OCI-LY3 (cell line): ENCODE measurements at regions not wholly inside any gene's neighbourhood (a gene's known extent, or its start where the extent isn't known, plus 50 kb on each side); places are given as distances from the start of the nearest gene placed in this dataset.

Experiments used
- H2AFZ ChIP-seq: fragments of 200-600, 300-600 bp; shearing (Covaris generic); 2 replicates; pipeline ENCODE4 v1.6.0; 2014; ENCODE audit warnings: antibody characterized with exemption, low read depth, low read length
- H3K27ac ChIP-seq: fragments of 200-600, 300-600 bp; sonication (generic); 2 replicates; pipeline ENCODE4 v1.5.1; 2014; ENCODE audit warnings: mild to moderate bottlenecking, low read length, moderate library complexity, mixed read lengths
- H3K27me3 ChIP-seq: fragments of 200-600, 300-600 bp; sonication (generic); 2 replicates; pipeline ENCODE4 v1.6.1; 2014; ENCODE audit warnings: low read depth, low read length, mixed read lengths
- H3K36me3 ChIP-seq: fragments of 200-600, 300-600 bp; sonication (generic); replicated peaks from 2 replicates; pipeline ENCODE3; 2014; ENCODE audit warnings: low read depth, low read length, mixed read lengths
- H3K4me1 ChIP-seq: fragments of 300-600, 200-600 bp; sonication (generic); 2 replicates; pipeline ENCODE4 v1.6.1; 2014; ENCODE audit warnings: low read length, mixed read lengths
- H3K4me2 ChIP-seq: fragments of 200-600, 300-600 bp; sonication (generic); 2 replicates; pipeline ENCODE4 v1.6.1; 2014; ENCODE audit warnings: low read length, mixed read lengths
- H3K4me3 ChIP-seq: fragments of 300-600, 200-600 bp; sonication (generic); 2 replicates; pipeline ENCODE4 v1.5.1; 2014; ENCODE audit warnings: antibody characterized with exemption, mild to moderate bottlenecking, low read length, moderate library complexity
- H3K79me2 ChIP-seq: fragments of 300-600, 200-600 bp; shearing (Covaris generic); 2 replicates; pipeline ENCODE4 v1.6.1; 2014; ENCODE audit warnings: mild to moderate bottlenecking, low read length, mixed read lengths
- H3K9ac ChIP-seq: fragments of 300-600, 200-600 bp; shearing (Covaris generic); 2 replicates; pipeline ENCODE4 v1.6.0; 2014; ENCODE audit warnings: mild to moderate bottlenecking, low read length, moderate library complexity
- H3K9me3 ChIP-seq: fragments of 200-600, 300-600 bp; shearing (Covaris generic); 2 replicates; pipeline ENCODE4 v1.6.1; 2014; ENCODE audit warnings: low read length, mixed read lengths; ENCODE audit not compliant: insufficient read depth
- H4K20me1 ChIP-seq: fragments of 200-600, 300-600 bp; sonication (generic); 2 replicates; pipeline ENCODE4 v1.6.1; 2016; ENCODE audit warnings: low read length, mixed read lengths; ENCODE audit not compliant: insufficient read depth
- EZH2phosphoT487 ChIP-seq: fragments of 200-600 bp; shearing (Covaris generic); IDR thresholded peaks from 2 replicates; pipeline ENCODE4 v1.6.1; 2018; ENCODE audit warnings: antibody characterized with exemption, mixed run types, low read depth
- TF ChIP-seq, protein P1 (sequence below): fragments of 200-600, 300-600 bp; sonication (generic); IDR thresholded peaks from 2 replicates; pipeline ENCODE4 v1.5.1; 2014; ENCODE audit warnings: antibody characterized with exemption, low read length, low read depth

DNA sequence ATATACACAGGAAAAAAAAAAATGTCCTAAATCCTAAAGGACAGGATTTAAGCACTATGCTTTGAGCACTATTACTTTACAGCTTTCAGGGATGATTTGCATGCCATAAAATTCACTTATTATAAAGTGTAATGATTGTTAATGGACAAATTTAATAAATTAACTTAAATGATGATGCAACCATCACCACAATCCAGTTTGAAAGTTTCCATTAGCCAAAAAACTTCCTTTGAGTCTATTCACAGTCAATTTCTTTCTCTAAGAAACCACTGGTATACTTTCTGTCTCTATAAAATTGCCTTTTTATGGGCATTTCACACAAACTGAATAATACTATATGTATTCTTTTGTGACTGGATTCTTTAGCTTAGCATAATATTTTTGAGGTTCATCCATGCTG lies 111.1 kb upstream of the RIOK3 start:
- Histone ChIP-seq H3K27me3 (no peaks in the 10 kb centered on the region), H3K9ac (no peak overlapping the region), H3K36me3 (no peaks in the 10 kb centered on the region), H3K79me2 (no peaks in the 10 kb centered on the region), H3K27ac (no peak overlapping the region), H3K4me1 (no peaks in the 10 kb centered on the region), H3K9me3 (no peaks in the 10 kb centered on the region), H3K4me3 (no peak overlapping the region), H4K20me1 (no peaks in the 10 kb centered on the region), H2AFZ (no peak overlapping the region), H3K4me2 (no peak overlapping the region)
- TF ChIP-seq EZH2phosphoT487 = no peak
- TF ChIP-seq, protein P1, sequence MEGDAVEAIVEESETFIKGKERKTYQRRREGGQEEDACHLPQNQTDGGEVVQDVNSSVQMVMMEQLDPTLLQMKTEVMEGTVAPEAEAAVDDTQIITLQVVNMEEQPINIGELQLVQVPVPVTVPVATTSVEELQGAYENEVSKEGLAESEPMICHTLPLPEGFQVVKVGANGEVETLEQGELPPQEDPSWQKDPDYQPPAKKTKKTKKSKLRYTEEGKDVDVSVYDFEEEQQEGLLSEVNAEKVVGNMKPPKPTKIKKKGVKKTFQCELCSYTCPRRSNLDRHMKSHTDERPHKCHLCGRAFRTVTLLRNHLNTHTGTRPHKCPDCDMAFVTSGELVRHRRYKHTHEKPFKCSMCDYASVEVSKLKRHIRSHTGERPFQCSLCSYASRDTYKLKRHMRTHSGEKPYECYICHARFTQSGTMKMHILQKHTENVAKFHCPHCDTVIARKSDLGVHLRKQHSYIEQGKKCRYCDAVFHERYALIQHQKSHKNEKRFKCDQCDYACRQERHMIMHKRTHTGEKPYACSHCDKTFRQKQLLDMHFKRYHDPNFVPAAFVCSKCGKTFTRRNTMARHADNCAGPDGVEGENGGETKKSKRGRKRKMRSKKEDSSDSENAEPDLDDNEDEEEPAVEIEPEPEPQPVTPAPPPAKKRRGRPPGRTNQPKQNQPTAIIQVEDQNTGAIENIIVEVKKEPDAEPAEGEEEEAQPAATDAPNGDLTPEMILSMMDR = no peak

DNA sequence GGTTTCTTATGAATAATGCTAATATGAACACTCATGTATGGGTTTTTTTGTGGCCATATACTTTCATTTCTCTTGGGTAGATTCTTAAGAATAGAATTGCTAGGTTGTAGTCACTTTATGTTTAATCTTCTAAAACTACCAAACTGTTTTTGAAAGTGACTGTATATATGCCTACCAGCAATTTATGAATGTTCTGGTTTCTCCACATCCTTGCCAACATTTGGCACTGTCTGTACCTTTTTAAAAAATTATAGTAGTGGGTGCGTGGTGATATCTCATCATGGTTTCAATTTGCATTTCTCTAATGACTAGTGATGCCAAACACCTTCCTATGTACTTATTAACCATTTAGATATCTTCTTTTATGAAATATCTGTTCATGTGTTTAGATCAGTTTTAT lies 110.6 kb upstream of the RIOK3 start:
- H3K4me1 ChIP-seq = no peaks in the 10 kb centered on the region
- H3K27me3 ChIP-seq = no peaks in the 10 kb centered on the region
- no peak overlapping the region for H3K4me3 ChIP-seq
- H3K36me3 ChIP-seq = no peaks in the 10 kb centered on the region
- TF ChIP-seq, protein P1 = no peak
- TF ChIP-seq EZH2phosphoT487 = no peak
- no peaks in the 10 kb centered on the region for H3K79me2 ChIP-seq
- H3K4me2 ChIP-seq = no peak overlapping the region
- no peak overlapping the region for H2AFZ ChIP-seq
- H4K20me1 ChIP-seq = no peaks in the 10 kb centered on the region
- H3K27ac ChIP-seq = no peak overlapping the region
- H3K9ac ChIP-seq = no peak overlapping the region
- no peaks in the 10 kb centered on the region for H3K9me3 ChIP-seq

DNA sequence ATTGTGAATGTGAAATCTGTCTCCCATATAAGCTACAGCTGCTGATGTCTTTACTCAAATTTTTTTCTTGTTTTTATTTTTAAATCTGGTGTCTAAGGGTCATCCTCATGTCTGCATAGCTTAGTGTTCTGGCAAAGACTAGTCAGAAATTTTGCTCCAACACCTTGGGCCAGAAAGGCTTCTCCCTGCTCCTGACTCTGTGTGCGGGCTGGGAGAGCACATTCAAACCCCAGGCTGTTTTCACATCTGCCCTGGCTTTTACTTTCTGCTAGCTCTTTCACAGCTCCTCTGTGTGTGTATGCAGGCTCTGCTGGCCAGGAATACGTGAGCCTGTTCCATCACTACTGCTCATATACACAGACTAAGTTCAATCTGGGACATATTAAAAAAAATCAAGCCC lies 102.9 kb upstream of the RIOK3 start:
- Histone ChIP-seq H3K4me1 (peaks cover 14% of the 10 kb centered on the region), H4K20me1 (no peaks in the 10 kb centered on the region), H3K9me3 (no peaks in the 10 kb centered on the region), H3K36me3 (peaks cover 33% of the 10 kb centered on the region), H3K27me3 (no peaks in the 10 kb centered on the region), H3K79me2 (no peaks in the 10 kb centered on the region), H2AFZ (no peak overlapping the region), H3K4me3 (no peak overlapping the region), H3K4me2 (no peak overlapping the region), H3K9ac (no peak overlapping the region), H3K27ac (no peak overlapping the region)
- no peak for TF ChIP-seq EZH2phosphoT487
- TF ChIP-seq, protein P1 = no peak

DNA sequence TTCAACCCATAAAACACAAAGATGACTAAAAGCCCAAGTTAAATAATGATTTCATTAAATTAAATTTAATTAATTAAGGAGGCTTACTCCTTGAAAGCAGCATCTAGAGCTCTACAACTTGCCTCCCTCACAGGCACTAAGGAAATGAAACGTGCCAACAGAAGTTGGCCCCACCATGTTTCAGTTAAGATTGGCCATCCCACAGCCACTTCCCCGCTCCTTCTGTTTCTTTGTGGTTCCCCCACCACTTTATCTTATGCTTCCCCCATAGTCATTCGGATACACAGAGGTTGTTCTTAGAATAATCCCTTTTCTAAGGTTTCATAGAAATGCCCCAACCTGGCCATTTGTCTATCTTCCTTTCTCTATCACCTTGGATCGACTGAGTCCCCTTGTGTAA lies 101.6 kb upstream of the RIOK3 start:
- H3K27ac ChIP-seq = no peak overlapping the region
- TF ChIP-seq, protein P1 = no peak
- no peak for TF ChIP-seq EZH2phosphoT487
- H3K4me3 ChIP-seq = no peak overlapping the region
- H3K36me3 ChIP-seq = peaks cover 36% of the 10 kb centered on the region
- H3K9me3 ChIP-seq = no peaks in the 10 kb centered on the region
- no peak overlapping the region for H2AFZ ChIP-seq
- H3K9ac ChIP-seq = no peak overlapping the region
- H4K20me1 ChIP-seq = no peaks in the 10 kb centered on the region
- no peaks in the 10 kb centered on the region for H3K79me2 ChIP-seq
- no peaks in the 10 kb centered on the region for H3K27me3 ChIP-seq
- H3K4me1 ChIP-seq = peaks cover 14% of the 10 kb centered on the region
- H3K4me2 ChIP-seq = no peak overlapping the region
